SK-N-SH treated with all-trans-retinoic acid at 6 μM for 48 hours (cell line): ENCODE measurements at regions not wholly inside any gene's neighbourhood (a gene's known extent, or its start where the extent isn't known, plus 50 kb on each side); places are given as distances from the start of the nearest gene placed in this dataset.

Experiments used
- ATAC-seq: fragments of 200-7000 bp; cut with Tn5 transposase; 3 replicates; pipeline ENCODE4 v1.9.1; 2020; ENCODE audit warnings: mild to moderate bottlenecking, moderate library complexity
- BACH2 ChIP-seq: fragments of 250-450 bp; sonication (Bioruptor Pico); IDR thresholded peaks from 2 replicates; pipeline ENCODE4 v1.9.0; 2021; ENCODE audit warnings: mild to moderate bottlenecking, borderline replicate concordance
- CSDC2 ChIP-seq: fragments of 250-450 bp; sonication (Bioruptor Pico); IDR thresholded peaks from 2 replicates; pipeline ENCODE4 v1.5.0; 2020; ENCODE audit warnings: mild to moderate bottlenecking, moderate library complexity
- PATZ1 ChIP-seq: fragments of 250-450 bp; sonication (Bioruptor Pico); IDR thresholded peaks from 2 replicates; pipeline ENCODE4 v1.8.0; 2020; ENCODE audit warnings: mild to moderate bottlenecking, moderate library complexity, borderline replicate concordance
- POU6F1 ChIP-seq: fragments of 250-450 bp; sonication (Bioruptor Pico); IDR thresholded peaks from 2 replicates; pipeline ENCODE4 v1.8.0; 2021; ENCODE audit warnings: low read depth, mild to moderate bottlenecking, moderate library complexity, borderline replicate concordance
- RARB ChIP-seq: fragments of 250-450 bp; sonication (Bioruptor Pico); IDR thresholded peaks from 2 replicates; pipeline ENCODE4 v1.8.0; 2021; ENCODE audit warnings: mild to moderate bottlenecking, moderate library complexity
- TOX ChIP-seq: fragments of 250-450 bp; sonication (Bioruptor Pico); IDR thresholded peaks from 2 replicates; pipeline ENCODE4 v1.8.0; 2021; ENCODE audit warnings: mild to moderate bottlenecking, moderate library complexity, borderline replicate concordance
- TSHZ2 ChIP-seq: fragments of 250-450 bp; sonication (Bioruptor Pico); IDR thresholded peaks from 2 replicates; pipeline ENCODE4 v1.5.0; 2020; ENCODE audit warnings: mild to moderate bottlenecking, moderate library complexity
- ZFP30 ChIP-seq: fragments of 450-650 bp; formaldehyde crosslinking; IDR thresholded peaks from 2 replicates; pipeline ENCODE4 v1.5.0; 2022; ENCODE audit warnings: mild to moderate bottlenecking, moderate library complexity
- ZNF70 ChIP-seq: fragments of 450-650 bp; formaldehyde crosslinking; IDR thresholded peaks from 2 replicates; pipeline ENCODE4 v1.5.0; 2020; ENCODE audit warnings: mild to moderate bottlenecking, moderate library complexity
- ZNF8 ChIP-seq: fragments of 450-650 bp; formaldehyde crosslinking; IDR thresholded peaks from 2 replicates; pipeline ENCODE4 v1.5.0; 2020; ENCODE audit warnings: mild to moderate bottlenecking, moderate library complexity
- TF ChIP-seq, protein P1 (sequence below): fragments of 250-450 bp; sonication (Bioruptor Pico); IDR thresholded peaks from 2 replicates; pipeline ENCODE4 v1.5.1; 2021; ENCODE audit warnings: mild to moderate bottlenecking, moderate library complexity
- TF ChIP-seq, protein P2 (sequence below): fragments of 250-450 bp; sonication (Bioruptor Pico); IDR thresholded peaks from 2 replicates; pipeline ENCODE4 v1.5.1; 2020; ENCODE audit warnings: low read depth, mild to moderate bottlenecking, moderate library complexity

- no peak for TF ChIP-seq CSDC2 (CRISPR knock-in tag)
- no peak for TF ChIP-seq ZFP30
- no peak for TF ChIP-seq POU6F1 (CRISPR knock-in tag)
- TF ChIP-seq, protein P1, sequence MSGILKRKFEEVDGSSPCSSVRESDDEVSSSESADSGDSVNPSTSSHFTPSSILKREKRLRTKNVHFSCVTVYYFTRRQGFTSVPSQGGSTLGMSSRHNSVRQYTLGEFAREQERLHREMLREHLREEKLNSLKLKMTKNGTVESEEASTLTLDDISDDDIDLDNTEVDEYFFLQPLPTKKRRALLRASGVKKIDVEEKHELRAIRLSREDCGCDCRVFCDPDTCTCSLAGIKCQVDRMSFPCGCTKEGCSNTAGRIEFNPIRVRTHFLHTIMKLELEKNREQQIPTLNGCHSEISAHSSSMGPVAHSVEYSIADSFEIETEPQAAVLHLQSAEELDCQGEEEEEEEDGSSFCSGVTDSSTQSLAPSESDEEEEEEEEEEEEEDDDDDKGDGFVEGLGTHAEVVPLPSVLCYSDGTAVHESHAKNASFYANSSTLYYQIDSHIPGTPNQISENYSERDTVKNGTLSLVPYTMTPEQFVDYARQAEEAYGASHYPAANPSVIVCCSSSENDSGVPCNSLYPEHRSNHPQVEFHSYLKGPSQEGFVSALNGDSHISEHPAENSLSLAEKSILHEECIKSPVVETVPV (CRISPR knock-in tag), result no peak
- no peak for TF ChIP-seq ZNF8 (CRISPR knock-in tag)
- TF ChIP-seq, protein P2, sequence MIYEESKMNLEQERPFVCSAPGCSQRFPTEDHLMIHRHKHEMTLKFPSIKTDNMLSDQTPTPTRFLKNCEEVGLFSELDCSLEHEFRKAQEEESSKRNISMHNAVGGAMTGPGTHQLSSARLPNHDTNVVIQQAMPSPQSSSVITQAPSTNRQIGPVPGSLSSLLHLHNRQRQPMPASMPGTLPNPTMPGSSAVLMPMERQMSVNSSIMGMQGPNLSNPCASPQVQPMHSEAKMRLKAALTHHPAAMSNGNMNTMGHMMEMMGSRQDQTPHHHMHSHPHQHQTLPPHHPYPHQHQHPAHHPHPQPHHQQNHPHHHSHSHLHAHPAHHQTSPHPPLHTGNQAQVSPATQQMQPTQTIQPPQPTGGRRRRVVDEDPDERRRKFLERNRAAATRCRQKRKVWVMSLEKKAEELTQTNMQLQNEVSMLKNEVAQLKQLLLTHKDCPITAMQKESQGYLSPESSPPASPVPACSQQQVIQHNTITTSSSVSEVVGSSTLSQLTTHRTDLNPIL (CRISPR knock-in tag), result no peak
- TF ChIP-seq, all 23 proteins: peak for 0
- ATAC-seq, result no peak
These were observed 135.8 kb upstream of the CENPW start for GRCh38 chr6:126204126-126204525.

DNA sequence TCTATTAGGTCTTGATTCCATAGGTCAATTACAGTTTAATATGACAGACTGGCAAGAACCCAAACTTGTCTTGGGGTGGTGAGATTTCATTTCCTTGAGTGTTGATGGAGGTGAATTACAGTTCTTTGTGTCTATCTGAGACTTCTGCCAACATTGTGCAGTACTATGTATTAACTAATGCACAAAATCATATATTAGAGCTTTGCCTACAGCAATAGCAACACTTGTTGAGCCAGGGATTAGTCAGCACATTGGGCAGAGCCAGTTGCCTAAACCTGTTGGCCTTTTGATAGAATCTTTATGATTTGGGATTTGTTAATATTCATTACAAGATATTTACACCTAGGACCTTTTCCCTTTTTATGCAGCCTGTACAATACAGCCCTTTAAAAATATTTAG is 135.3 kb upstream of the CENPW start:
- ATAC-seq, result no peak
- TF ChIP-seq BACH2 (CRISPR knock-in tag), result no peak
- TF ChIP-seq, protein P1 (CRISPR knock-in tag), result no peak
- no peak for TF ChIP-seq ZNF70 (CRISPR knock-in tag)
- TF ChIP-seq, protein P2 (CRISPR knock-in tag), result no peak
- TF ChIP-seq RARB, result no peak
- TF ChIP-seq PATZ1, result no peak
- no peak for TF ChIP-seq POU6F1 (CRISPR knock-in tag)
- TF ChIP-seq, all 23 proteins: peak for 0

- no peak for TF ChIP-seq CSDC2 (CRISPR knock-in tag)
- no peak for TF ChIP-seq TOX (CRISPR knock-in tag)
- no peak for ATAC-seq
These were observed 133.2 kb upstream of the CENPW start for GRCh38 chr6:126206504-126207246.

DNA sequence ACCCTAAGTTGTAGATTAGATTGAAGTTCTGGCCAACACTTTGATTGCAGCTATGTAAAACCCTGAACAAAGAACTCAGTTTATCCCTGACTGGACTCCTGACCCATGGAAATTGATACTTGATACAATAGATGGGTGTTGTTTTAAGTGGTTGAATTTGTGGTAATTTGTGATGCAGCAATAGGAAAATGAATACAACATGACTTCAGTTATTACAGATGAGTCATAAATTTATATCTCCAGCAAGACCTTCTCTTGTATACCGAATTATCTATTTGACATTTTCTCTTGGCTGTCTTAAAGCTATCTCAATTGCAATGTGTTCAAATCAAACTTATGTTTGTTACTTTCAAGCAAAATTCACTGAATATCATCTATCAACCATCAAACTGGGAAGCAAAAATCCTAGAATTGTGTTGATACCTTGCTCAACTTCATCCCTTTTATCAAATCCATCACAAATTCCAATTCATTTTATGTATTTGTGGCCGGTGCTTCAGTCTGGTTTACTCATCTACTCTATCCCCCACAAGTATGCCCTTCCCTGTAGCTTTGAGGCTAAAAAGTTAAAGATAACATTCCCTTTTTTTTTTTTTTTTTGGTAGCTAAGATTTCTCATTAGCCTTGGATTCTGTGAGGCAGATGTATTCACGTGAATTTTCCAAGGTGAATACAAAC is 129.4 kb upstream of the CENPW start:
- ATAC-seq, result peak; percentile 67; the same call in 2 of the 3 replicates
- peak; percentile 21; the same call in 1 of the 2 replicates for TF ChIP-seq TOX (CRISPR knock-in tag)
- TF ChIP-seq TSHZ2, result no peak
